A673 (cell line): ENCODE measurements at regions not wholly inside any gene's neighbourhood (a gene's known extent, or its start where the extent isn't known, plus 50 kb on each side); places are given as distances from the start of the nearest gene placed in this dataset.

Experiments
- CTCF ChIP-seq: fragments of 300-800, 200-600 bp; sonication (generic); conservative IDR thresholded peaks from 2 replicates; pipeline ENCODE4 v1.5.1; 2017; ENCODE audit warnings: low read depth, mild to moderate bottlenecking, antibody characterized with exemption, low read length, moderate library complexity, mixed read lengths
- EZH2 ChIP-seq: fragments of 200-600 bp; sonication (generic); IDR thresholded peaks from 2 replicates; pipeline ENCODE4 v1.6.1; 2017; ENCODE audit warnings: borderline replicate concordance, low read depth, mild to moderate bottlenecking, mixed read lengths, antibody characterized with exemption, low read length; ENCODE audit not compliant: poor library complexity, severe bottlenecking

GRCh38 chr10:9275861-9276260 is 1221.4 kb downstream of the GATA3 start:
- no peak for TF ChIP-seq CTCF
- TF ChIP-seq EZH2 = no peak
